ENCODE measurements at regions not wholly inside any gene's neighbourhood (a gene's known extent, or its start where the extent isn't known, plus 50 kb on each side); places are given as distances from the start of the nearest gene placed in this dataset.

DNA sequence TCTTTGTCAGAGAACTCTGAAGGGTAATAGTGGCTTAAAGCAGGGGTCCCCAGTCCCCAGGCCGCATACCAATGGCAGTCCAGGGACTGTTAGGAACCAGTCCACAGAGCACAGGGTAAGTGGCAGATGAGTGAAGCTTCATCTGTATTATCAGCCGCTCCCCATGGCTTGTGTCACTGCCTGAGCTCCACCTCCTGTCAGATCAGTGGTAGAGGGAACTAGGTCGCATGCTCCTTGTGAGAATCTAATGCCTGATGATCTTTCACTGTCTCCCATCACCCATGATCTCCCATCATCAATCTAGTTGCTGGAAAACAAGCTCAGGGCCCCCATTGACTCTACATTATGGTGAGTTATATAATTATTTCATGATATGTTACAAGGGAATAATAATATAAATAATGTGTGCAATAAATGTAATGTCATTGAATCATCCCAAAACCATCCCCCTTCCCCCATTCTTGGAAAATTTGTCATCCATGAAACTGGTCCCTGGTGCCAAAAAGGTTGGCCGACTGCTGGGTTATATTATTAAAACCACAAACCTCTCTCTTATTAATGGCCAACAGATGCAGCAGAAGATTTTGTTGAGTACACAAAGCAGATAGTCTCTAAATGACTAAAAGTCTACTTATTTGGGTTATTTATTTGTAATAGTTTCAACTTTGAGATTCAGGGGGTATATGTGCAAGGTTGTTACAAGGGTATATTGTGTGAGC is 782.7 kb downstream of the CDH11 start:
- intact Hi-C loops (cut with DNase I; ENCODE audit: low total_unique reads) = no loop called here
- H3K27ac ChIP-seq = no peak overlapping the region
- H3K4me1 ChIP-seq = no peaks in the 10 kb centered on the region
- no peak overlapping the region for H3K4me3 ChIP-seq
- WGBS, 5 donors = 56 to 77% (median 70%) methylated on average over 4 of the region's 4 CpGs
- H3K36me3 ChIP-seq = no peaks in the 10 kb centered on the region
- peaks cover 0 to 8% (median 0%) of the 10 kb centered on the region in 4 donors for H3K9me3 ChIP-seq
- DNase-seq = no peak
- no peak for TF ChIP-seq POLR2AphosphoS5 (IDR thresholded peaks at IDR 0.05)
- TF ChIP-seq CTCF (IDR thresholded peaks at IDR 0.05) = no peak
- no peak for TF ChIP-seq EP300 (IDR thresholded peaks at IDR 0.05)
- no peaks in the 10 kb centered on the region for H3K27me3 ChIP-seq

- no peak overlapping the region for H3K4me3 ChIP-seq
- no peaks in the 10 kb centered on the region for H3K4me1 ChIP-seq
- H3K27ac ChIP-seq = no peak overlapping the region
- 76 to 93% (median 81%) methylated on average over 2 of the region's 2 CpGs for WGBS, 5 donors
- TF ChIP-seq EP300 (IDR thresholded peaks at IDR 0.05) (no peak), POLR2A (IDR thresholded peaks at IDR 0.05) (no peak), POLR2AphosphoS5 (IDR thresholded peaks at IDR 0.05) (no peak), CTCF (IDR thresholded peaks at IDR 0.05) (no peak)
- intact Hi-C loops (cut with DNase I; ENCODE audit: low total_unique reads) = no loop called here
- H3K36me3 ChIP-seq = no peaks in the 10 kb centered on the region
- no peaks in the 10 kb centered on the region for H3K27me3 ChIP-seq
- H3K9me3 ChIP-seq = no peaks in the 10 kb centered on the region
- no peak for DNase-seq
Observed at GRCh38 chr16:64321881-64322280, 800.0 kb downstream of the CDH11 start.

GRCh38 chr16:64321066-64321465 is 800.8 kb downstream of the CDH11 start:
- Histone ChIP-seq H3K4me3 (no peak overlapping the region), H3K27me3 (no peaks in the 10 kb centered on the region), H3K27ac (no peak overlapping the region), H3K9me3 (no peaks in the 10 kb centered on the region), H3K4me1 (no peaks in the 10 kb centered on the region), H3K36me3 (no peaks in the 10 kb centered on the region)
- no peak for TF ChIP-seq POLR2A (IDR thresholded peaks at IDR 0.05)
- no peak for TF ChIP-seq CTCF (IDR thresholded peaks at IDR 0.05)
- TF ChIP-seq POLR2AphosphoS5 (IDR thresholded peaks at IDR 0.05) = no peak
- no peak for TF ChIP-seq EP300 (IDR thresholded peaks at IDR 0.05)
- WGBS, 5 donors = 65 to 90% (median 80%) methylated on average over 1 of the region's 1 CpG
- DNase-seq = no peak
- intact Hi-C loops (cut with DNase I; ENCODE audit: low total_unique reads) = no loop called here

GRCh38 chr16:64317601-64318000 is 804.3 kb downstream of the CDH11 start:
- no peaks in the 10 kb centered on the region for H3K4me1 ChIP-seq
- H3K27me3 ChIP-seq = no peaks in the 10 kb centered on the region
- H3K4me3 ChIP-seq = no peak overlapping the region
- TF ChIP-seq POLR2A (IDR thresholded peaks at IDR 0.05) (no peak), EP300 (IDR thresholded peaks at IDR 0.05) (no peak), CTCF (IDR thresholded peaks at IDR 0.05) (no peak), POLR2AphosphoS5 (IDR thresholded peaks at IDR 0.05) (no peak)
- 82 to 93% (median 88%) methylated on average over 1 of the region's 1 CpG for WGBS, 5 donors
- no peaks in the 10 kb centered on the region for H3K36me3 ChIP-seq
- no peaks in the 10 kb centered on the region for H3K9me3 ChIP-seq
- no peak for DNase-seq
- intact Hi-C loops (cut with DNase I; ENCODE audit: low total_unique reads) = no loop called here
- no peak overlapping the region for H3K27ac ChIP-seq

Data from stomach (tissue), 8 donors.